SJCRH30 (cell line): ENCODE measurements at regions not wholly inside any gene's neighbourhood (a gene's known extent, or its start where the extent isn't known, plus 50 kb on each side); places are given as distances from the start of the nearest gene placed in this dataset.

Source experiments
- DNase-seq, 2 experiments: peaks; one replicate each; pipeline ENCODE4 v3.0.0-alpha.2; 2015 to 2020
- H3K27ac ChIP-seq: fragments of 250-450 bp; sonication (Bioruptor Pico); 2 replicates; pipeline ENCODE4 v1.5.1; 2020; ENCODE audit warnings: mild to moderate bottlenecking, moderate library complexity
- H3K27me3 ChIP-seq: fragments of 250-450 bp; sonication (Bioruptor Pico); 2 replicates; pipeline ENCODE4 v1.5.1; 2020; ENCODE audit warnings: mild to moderate bottlenecking, moderate library complexity
- H3K36me3 ChIP-seq: fragments of 250-450 bp; sonication (Bioruptor Pico); 2 replicates; pipeline ENCODE4 v1.5.1; 2020; ENCODE audit warnings: mild to moderate bottlenecking, moderate library complexity
- H3K4me1 ChIP-seq: fragments of 250-450 bp; sonication (Bioruptor Pico); 2 replicates; pipeline ENCODE4 v1.5.1; 2020; ENCODE audit warnings: mild to moderate bottlenecking, moderate library complexity
- H3K4me3 ChIP-seq: fragments of 250-450 bp; sonication (Bioruptor Pico); 2 replicates; pipeline ENCODE4 v1.5.1; 2020; ENCODE audit warnings: mild to moderate bottlenecking, moderate library complexity
- H3K9me3 ChIP-seq: fragments of 250-450 bp; sonication (Bioruptor Pico); replicated peaks from 2 replicates; pipeline ENCODE4 v1.5.1; 2020; ENCODE audit warnings: mild to moderate bottlenecking, moderate library complexity

- H3K27ac ChIP-seq, result no peak overlapping the region
- DNase-seq, result no peak
- no peak overlapping the region for H3K4me3 ChIP-seq
- peaks cover 4% of the 10 kb centered on the region for H3K27me3 ChIP-seq
- no peaks in the 10 kb centered on the region for H3K9me3 ChIP-seq
- H3K36me3 ChIP-seq, result no peaks in the 10 kb centered on the region
- no peaks in the 10 kb centered on the region for H3K4me1 ChIP-seq
Measured at GRCh38 chr20:39144757-39145156, 182.6 kb downstream of the DHX35 start.

DNA sequence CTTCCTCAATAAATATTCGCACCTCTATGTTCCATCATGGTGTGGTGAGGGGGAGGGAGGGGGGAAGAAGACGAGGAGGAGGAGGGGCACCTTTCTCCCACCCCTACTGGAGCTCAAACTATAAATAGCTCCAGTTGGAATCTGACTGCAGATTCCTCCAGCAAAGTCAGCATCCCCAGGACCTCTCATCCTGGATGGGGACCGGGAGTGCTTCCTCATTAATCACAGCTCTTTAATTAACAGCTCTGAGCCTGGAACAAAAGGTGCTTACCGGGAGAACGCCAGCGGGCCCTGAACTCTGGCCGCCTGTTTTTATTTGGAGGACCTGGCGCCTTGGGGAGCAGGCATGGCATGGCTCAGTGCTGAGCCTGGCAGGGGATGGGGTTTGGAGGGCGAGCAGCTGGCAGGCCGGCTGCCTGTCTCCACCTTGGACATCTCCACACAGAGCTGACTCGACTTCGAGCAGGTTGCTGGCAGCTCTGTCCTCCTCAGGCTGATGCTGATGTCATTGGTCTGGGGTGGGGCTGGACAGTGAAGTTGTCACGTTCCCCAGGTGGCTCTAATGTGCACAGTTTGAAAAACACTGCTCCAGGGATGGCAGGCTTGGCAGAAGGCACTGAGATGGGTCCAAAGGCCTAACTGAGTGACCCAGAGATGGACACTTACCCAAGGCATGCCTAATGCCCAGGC lies 180.4 kb downstream of the DHX35 start:
- H3K27me3 ChIP-seq, result peaks cover 4% of the 10 kb centered on the region

GRCh38 chr20:39137299-39137698 lies 175.2 kb downstream of the DHX35 start:
- Histone ChIP-seq H3K4me1 (no peaks in the 10 kb centered on the region), H3K4me3 (no peak overlapping the region), H3K27ac (no peak overlapping the region)

More for the DNA sequence above, 180.4 kb downstream of the DHX35 start:
- no peak for DNase-seq
- H3K4me3 ChIP-seq, result no peak overlapping the region
- H3K27ac ChIP-seq, result no peak overlapping the region
- no peaks in the 10 kb centered on the region for H3K36me3 ChIP-seq
- no peaks in the 10 kb centered on the region for H3K9me3 ChIP-seq
- H3K4me1 ChIP-seq, result no peaks in the 10 kb centered on the region

GRCh38 chr20:39136798-39137197 lies 174.7 kb downstream of the DHX35 start:
- no peak for DNase-seq
- H3K4me1 ChIP-seq, result no peaks in the 10 kb centered on the region
- no peak overlapping the region for H3K27ac ChIP-seq
- H3K27me3 ChIP-seq, result peaks cover 7% of the 10 kb centered on the region
- H3K36me3 ChIP-seq, result no peaks in the 10 kb centered on the region
- no peak overlapping the region for H3K4me3 ChIP-seq
- no peaks in the 10 kb centered on the region for H3K9me3 ChIP-seq

More at GRCh38 chr20:39137299-39137698, 175.2 kb downstream of the DHX35 start:
- Histone ChIP-seq H3K36me3 (no peaks in the 10 kb centered on the region), H3K27me3 (peaks cover 7% of the 10 kb centered on the region), H3K9me3 (no peaks in the 10 kb centered on the region)
- DNase-seq, result no peak

DNA sequence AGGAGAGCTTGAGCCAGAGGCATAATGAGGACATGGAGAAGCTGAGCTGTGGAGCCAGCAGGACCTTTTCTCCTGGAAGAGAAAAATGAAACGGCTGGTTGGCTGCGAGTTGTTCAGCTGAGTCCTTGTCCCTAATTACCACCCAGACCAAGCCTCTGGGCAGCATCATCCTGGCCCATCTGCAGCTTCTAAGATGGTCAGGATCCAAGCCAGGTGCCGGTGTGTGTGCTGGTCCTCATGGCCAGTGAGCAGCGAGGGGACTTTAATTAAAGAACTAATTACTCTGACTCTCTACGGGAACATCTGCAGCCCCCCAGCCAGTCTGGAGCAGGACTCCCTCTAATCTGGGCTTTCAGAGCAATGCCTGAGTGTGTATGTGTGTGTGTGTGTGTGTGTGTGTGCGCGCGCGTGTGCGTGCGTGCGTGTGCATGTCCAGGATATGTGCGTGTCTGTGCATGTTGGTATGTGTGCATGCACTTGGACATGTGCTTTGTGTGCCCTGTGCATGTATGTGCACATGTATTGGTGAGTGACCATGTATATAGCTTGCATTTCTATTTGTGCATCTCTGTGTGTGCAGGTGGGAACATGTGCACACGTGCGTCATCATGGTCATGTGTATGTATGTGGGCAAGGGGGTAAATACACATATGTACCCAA lies 173.9 kb downstream of the DHX35 start:
- Histone ChIP-seq H3K9me3 (no peaks in the 10 kb centered on the region), H3K36me3 (no peaks in the 10 kb centered on the region), H3K4me3 (no peak overlapping the region), H3K27ac (no peak overlapping the region), H3K4me1 (no peaks in the 10 kb centered on the region), H3K27me3 (peaks cover 7% of the 10 kb centered on the region)
- no peak for DNase-seq

DNA sequence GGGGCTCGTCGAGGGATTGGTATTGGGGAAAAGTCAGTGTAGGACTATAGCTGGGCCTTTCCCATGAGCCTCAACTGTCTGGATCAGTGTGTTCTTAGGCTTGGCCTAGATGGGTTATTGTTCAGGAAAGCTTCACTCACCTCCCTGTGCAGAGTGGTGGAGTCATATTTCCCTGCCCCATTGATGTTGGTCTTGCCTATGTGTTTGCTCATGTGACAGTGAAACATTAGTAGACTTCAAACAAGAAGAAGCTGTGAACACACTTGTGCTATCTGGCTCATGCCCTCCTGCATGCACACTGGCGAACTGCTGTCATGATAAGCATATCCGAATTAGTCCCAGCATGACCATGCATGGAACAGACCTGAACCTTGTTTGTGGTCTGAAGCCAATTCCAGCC lies 171.1 kb downstream of the DHX35 start:
- no peak overlapping the region for H3K27ac ChIP-seq
- no peak overlapping the region for H3K4me3 ChIP-seq
- no peaks in the 10 kb centered on the region for H3K9me3 ChIP-seq
- no peaks in the 10 kb centered on the region for H3K4me1 ChIP-seq
- DNase-seq, result no peak
- no peaks in the 10 kb centered on the region for H3K36me3 ChIP-seq
- peaks cover 3% of the 10 kb centered on the region; the same call in 1 of the 2 replicates for H3K27me3 ChIP-seq

GRCh38 chr20:39132511-39132910 lies 170.4 kb downstream of the DHX35 start:
- no peaks in the 10 kb centered on the region for H3K9me3 ChIP-seq
- peaks cover 3% of the 10 kb centered on the region; the same call in 1 of the 2 replicates for H3K27me3 ChIP-seq
- H3K27ac ChIP-seq, result no peak overlapping the region
- DNase-seq, result no peak
- no peaks in the 10 kb centered on the region for H3K4me1 ChIP-seq
- H3K36me3 ChIP-seq, result no peaks in the 10 kb centered on the region
- no peak overlapping the region for H3K4me3 ChIP-seq

DNA sequence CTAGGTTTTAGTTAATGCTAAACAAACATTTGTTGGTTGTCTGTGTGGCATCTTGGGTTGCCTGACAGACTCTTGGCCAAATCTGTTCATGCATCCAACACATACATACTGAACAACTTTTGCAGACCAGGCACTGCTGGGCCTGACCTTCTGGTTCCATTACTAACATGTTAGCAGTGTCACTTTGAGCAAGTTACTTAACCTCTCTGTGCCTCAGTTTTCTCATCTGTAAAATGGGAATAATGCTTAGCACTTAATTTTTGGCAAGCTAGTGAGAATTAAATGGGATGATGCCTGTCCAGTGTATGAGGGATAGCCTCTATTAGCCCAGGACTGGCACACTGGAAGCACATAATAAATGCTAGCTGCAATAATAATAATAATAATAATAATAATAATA lies 169.9 kb downstream of the DHX35 start:
- H3K36me3 ChIP-seq, result no peaks in the 10 kb centered on the region
- H3K9me3 ChIP-seq, result no peaks in the 10 kb centered on the region
- no peaks in the 10 kb centered on the region for H3K4me1 ChIP-seq
- no peak for DNase-seq
- H3K27ac ChIP-seq, result no peak overlapping the region
- no peak overlapping the region for H3K4me3 ChIP-seq
- H3K27me3 ChIP-seq, result peaks cover under 1% of the 10 kb centered on the region; the same call in 1 of the 2 replicates

- H3K27me3 ChIP-seq, result no peaks in the 10 kb centered on the region; the same call in 1 of the 2 replicates
- no peaks in the 10 kb centered on the region for H3K36me3 ChIP-seq
- H3K4me3 ChIP-seq, result no peak overlapping the region
- DNase-seq, result no peak
- no peak overlapping the region for H3K27ac ChIP-seq
- H3K9me3 ChIP-seq, result no peaks in the 10 kb centered on the region
- no peaks in the 10 kb centered on the region for H3K4me1 ChIP-seq
Measured at GRCh38 chr20:39130627-39131026, 168.5 kb downstream of the DHX35 start.

DNA sequence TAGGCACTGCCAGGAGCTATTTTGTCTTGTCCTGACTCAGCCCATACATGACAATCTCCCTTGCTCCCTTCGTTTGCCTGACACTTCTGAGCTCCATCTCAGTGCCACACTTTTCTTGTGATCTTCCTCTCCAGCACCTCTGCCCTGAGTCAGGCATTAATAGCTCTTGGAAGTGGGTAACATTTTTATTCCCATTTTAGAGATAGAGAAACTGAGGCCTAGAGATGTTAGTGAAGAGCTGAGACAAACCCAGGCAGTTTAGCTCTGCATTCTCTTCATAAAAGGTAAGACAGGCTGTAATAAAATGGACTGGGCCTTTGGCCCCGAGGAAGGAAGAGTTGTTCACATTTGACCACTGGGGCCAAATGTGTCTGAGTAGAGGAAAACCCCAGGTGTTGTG lies 167.4 kb downstream of the DHX35 start:
- Histone ChIP-seq H3K36me3 (no peaks in the 10 kb centered on the region), H3K4me3 (no peak overlapping the region), H3K9me3 (no peaks in the 10 kb centered on the region), H3K4me1 (no peaks in the 10 kb centered on the region), H3K27ac (no peak overlapping the region), H3K27me3 (no peaks in the 10 kb centered on the region; the same call in 1 of the 2 replicates)
- DNase-seq, result no peak

- no peaks in the 10 kb centered on the region for H3K9me3 ChIP-seq
- peaks cover 4% of the 10 kb centered on the region; the same call in 1 of the 2 replicates for H3K27me3 ChIP-seq
Measured at GRCh38 chr20:39124064-39124463, 161.9 kb downstream of the DHX35 start.

DNA sequence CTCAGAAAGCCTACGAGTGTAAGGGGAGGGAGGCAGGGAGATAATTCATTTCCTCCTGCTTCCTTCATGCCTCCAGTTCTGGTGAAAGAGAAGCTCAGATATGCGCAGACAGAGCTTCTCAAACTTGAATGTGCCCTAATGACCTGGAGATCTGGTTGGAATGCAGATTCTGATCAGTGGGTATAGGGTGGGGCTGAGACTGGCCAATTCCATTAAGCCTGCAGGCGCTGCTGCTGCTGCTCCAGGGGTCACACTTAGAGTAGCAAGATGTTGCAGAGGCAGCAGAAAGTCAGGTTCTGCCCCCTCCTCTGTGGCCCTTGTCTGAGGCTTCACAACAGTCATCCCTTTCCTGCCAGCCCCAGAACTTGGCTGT lies 161.0 kb downstream of the DHX35 start:
- H3K9me3 ChIP-seq, result no peaks in the 10 kb centered on the region
- no peaks in the 10 kb centered on the region for H3K4me1 ChIP-seq
- no peak overlapping the region for H3K27ac ChIP-seq
- no peak overlapping the region for H3K4me3 ChIP-seq
- H3K36me3 ChIP-seq, result no peaks in the 10 kb centered on the region
- H3K27me3 ChIP-seq, result peaks cover 4% of the 10 kb centered on the region; the same call in 1 of the 2 replicates
- DNase-seq, result no peak

More at GRCh38 chr20:39124064-39124463, 161.9 kb downstream of the DHX35 start:
- Histone ChIP-seq H3K36me3 (no peaks in the 10 kb centered on the region), H3K27ac (no peak overlapping the region), H3K4me3 (no peak overlapping the region), H3K4me1 (no peaks in the 10 kb centered on the region)
- no peak for DNase-seq

DNA sequence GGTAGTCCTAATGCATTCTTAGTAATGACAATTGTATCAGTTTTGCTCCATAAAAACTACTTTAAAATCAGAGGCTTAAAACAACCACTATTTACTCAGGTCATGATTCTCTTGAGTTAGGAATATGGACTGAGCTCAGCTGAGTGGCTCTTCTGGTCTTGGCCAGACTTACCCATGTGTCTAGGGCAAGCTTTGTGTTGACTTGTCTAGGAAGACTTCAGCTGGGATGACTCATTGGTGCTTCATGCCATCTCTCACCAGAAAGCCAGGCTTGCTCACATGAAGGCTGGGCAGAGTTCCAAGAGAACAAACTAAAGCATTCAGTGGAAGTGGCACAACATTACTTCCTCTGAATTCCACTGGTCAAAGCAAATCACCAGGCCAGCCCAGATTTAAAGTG lies 155.3 kb downstream of the DHX35 start:
- no peak overlapping the region for H3K27ac ChIP-seq
- H3K36me3 ChIP-seq, result no peaks in the 10 kb centered on the region
- no peaks in the 10 kb centered on the region for H3K4me1 ChIP-seq
- no peaks in the 10 kb centered on the region for H3K9me3 ChIP-seq
- H3K27me3 ChIP-seq, result peaks cover 12% of the 10 kb centered on the region
- DNase-seq, result peak; percentile 30 to 37
- no peak overlapping the region for H3K4me3 ChIP-seq

DNA sequence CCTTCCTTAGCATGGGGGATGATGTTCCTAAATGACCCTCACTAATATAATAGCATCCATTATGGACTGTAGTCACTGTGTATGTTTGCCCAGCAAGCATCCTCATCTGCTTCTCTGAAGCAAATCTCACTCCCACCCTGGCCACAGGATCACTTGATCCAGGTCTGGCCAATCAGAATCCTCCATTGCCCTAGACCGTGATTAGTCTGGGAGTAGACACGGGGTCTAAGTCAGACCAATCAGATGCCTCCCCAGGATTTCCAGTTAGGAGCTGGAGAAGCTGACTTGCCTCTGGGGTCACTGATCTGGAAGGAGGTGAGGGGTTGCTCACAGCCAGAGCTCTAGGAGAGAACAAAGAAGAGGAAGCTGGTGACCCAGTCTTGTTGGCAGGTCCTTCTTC lies 153.9 kb downstream of the DHX35 start:
- no peak overlapping the region for H3K4me3 ChIP-seq
- no peaks in the 10 kb centered on the region for H3K36me3 ChIP-seq
- H3K9me3 ChIP-seq, result no peaks in the 10 kb centered on the region
- peak in 1 of 2 experiments; percentile 24 for DNase-seq
- H3K27me3 ChIP-seq, result peaks cover 19% of the 10 kb centered on the region
- H3K4me1 ChIP-seq, result no peaks in the 10 kb centered on the region
- no peak overlapping the region for H3K27ac ChIP-seq

- H3K4me3 ChIP-seq, result no peak overlapping the region
Measured at GRCh38 chr20:39112178-39112743, 150.1 kb downstream of the DHX35 start.

More at GRCh38 chr20:39112178-39112743, 150.1 kb downstream of the DHX35 start:
- Histone ChIP-seq H3K36me3 (no peaks in the 10 kb centered on the region), H3K9me3 (no peaks in the 10 kb centered on the region), H3K27me3 (peaks cover 36% of the 10 kb centered on the region), H3K4me1 (no peaks in the 10 kb centered on the region), H3K27ac (no peak overlapping the region)
- peak; percentile 55 to 73 for DNase-seq
